ENCODE measurements at regions not wholly inside any gene's neighbourhood (a gene's known extent, or its start where the extent isn't known, plus 50 kb on each side); places are given as distances from the start of the nearest gene placed in this dataset.

DNA sequence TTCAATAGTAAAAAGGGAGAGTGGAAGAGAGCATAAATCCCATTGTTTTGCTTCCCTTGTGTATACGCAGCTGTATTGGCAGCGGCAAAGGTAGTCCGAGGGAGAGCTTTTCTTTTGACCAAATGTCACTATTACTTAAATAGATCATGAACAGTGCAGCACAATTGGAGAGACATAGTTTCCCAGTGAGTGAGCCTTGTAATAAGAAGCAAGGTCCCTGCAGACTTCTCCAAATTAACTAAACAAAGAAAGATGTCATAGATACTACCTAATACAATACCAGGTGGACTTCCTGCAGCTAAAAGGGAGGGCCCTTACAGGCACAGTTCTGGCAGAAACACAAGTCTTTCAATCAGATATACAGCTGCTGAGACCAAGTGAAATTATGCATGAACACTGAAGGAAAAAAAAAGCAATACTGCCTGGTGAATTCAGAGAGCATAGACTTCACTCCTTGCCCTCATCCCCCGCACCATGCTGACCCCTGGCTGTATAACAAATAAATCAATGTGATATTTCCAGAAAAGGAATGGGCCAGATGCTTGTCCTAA, 404.7 kb upstream of the CDH2 start:
- Mint-ChIP-seq H3K4me1 (no peaks in the 10 kb centered on the region), H3K36me3 (ENCODE audit: low read depth) (no peaks in the 10 kb centered on the region), H3K9me3 (peaks cover 26% of the 10 kb centered on the region), H3K27ac (no peak overlapping the region), H3K4me3 (no peak overlapping the region), H3K27me3 (no peaks in the 10 kb centered on the region)
- no peak for ATAC-seq (replicated peaks)

- H3K4me3 Mint-ChIP-seq = no peak overlapping the region
- no peaks in the 10 kb centered on the region for H3K27me3 Mint-ChIP-seq
- H3K36me3 Mint-ChIP-seq (ENCODE audit: low read depth) = no peaks in the 10 kb centered on the region
- H3K4me1 Mint-ChIP-seq = no peaks in the 10 kb centered on the region
- ATAC-seq (replicated peaks) = no peak
- no peak overlapping the region for H3K27ac Mint-ChIP-seq
- H3K9me3 Mint-ChIP-seq = peaks cover 34% of the 10 kb centered on the region
Measured at GRCh38 chr18:28576941-28577340, 400.0 kb upstream of the CDH2 start.

GRCh38 chr18:28575123-28575522, 398.2 kb upstream of the CDH2 start:
- H3K27ac Mint-ChIP-seq = no peak overlapping the region
- ATAC-seq (replicated peaks) = no peak
- H3K36me3 Mint-ChIP-seq (ENCODE audit: low read depth) = no peaks in the 10 kb centered on the region
- H3K27me3 Mint-ChIP-seq = no peaks in the 10 kb centered on the region
- H3K4me3 Mint-ChIP-seq = no peak overlapping the region
- H3K4me1 Mint-ChIP-seq = no peaks in the 10 kb centered on the region
- peaks cover 24% of the 10 kb centered on the region for H3K9me3 Mint-ChIP-seq

GRCh38 chr18:28574175-28574574, 397.2 kb upstream of the CDH2 start:
- no peak for ATAC-seq (replicated peaks)

GRCh38 chr18:28571929-28572328, 395.0 kb upstream of the CDH2 start:
- Mint-ChIP-seq H3K36me3 (ENCODE audit: low read depth) (no peaks in the 10 kb centered on the region), H3K9me3 (peaks cover 14% of the 10 kb centered on the region), H3K27ac (no peak overlapping the region), H3K4me1 (no peaks in the 10 kb centered on the region), H3K4me3 (no peak overlapping the region), H3K27me3 (no peaks in the 10 kb centered on the region)
- no peak for ATAC-seq (replicated peaks)

More at GRCh38 chr18:28574175-28574574, 397.2 kb upstream of the CDH2 start:
- Mint-ChIP-seq H3K27ac (no peak overlapping the region), H3K27me3 (no peaks in the 10 kb centered on the region), H3K4me1 (no peaks in the 10 kb centered on the region), H3K36me3 (ENCODE audit: low read depth) (no peaks in the 10 kb centered on the region), H3K4me3 (no peak overlapping the region), H3K9me3 (peaks cover 14% of the 10 kb centered on the region)

DNA sequence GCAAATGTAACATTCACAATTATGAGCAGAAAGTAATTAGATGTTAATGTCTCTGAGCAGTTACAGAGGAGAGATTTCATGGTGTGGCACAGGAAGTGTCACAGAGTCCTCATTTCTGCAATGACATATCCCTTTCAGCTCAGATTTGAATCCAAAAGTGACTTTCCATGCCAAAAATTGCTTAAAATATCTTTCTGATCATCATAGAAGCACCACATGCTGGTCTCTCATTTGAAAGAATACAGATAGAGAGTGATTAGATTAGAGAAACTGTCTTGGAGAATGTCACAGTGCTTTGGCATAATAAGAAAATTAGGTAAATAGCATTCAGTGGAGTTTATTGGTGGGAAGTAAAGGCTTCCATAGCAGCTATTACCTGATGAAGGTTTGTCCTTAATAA, 383.4 kb upstream of the CDH2 start:
- Mint-ChIP-seq H3K4me1 (no peaks in the 10 kb centered on the region), H3K36me3 (ENCODE audit: low read depth) (no peaks in the 10 kb centered on the region), H3K27ac (no peak overlapping the region), H3K27me3 (no peaks in the 10 kb centered on the region), H3K4me3 (no peak overlapping the region), H3K9me3 (peaks cover 12% of the 10 kb centered on the region)
- ATAC-seq (replicated peaks) = no peak

GRCh38 chr18:28559511-28559910, 382.6 kb upstream of the CDH2 start:
- H3K27me3 Mint-ChIP-seq = no peaks in the 10 kb centered on the region
- peaks cover 16% of the 10 kb centered on the region for H3K9me3 Mint-ChIP-seq
- H3K36me3 Mint-ChIP-seq (ENCODE audit: low read depth) = no peaks in the 10 kb centered on the region
- no peak overlapping the region for H3K27ac Mint-ChIP-seq
- ATAC-seq (replicated peaks) = no peak
- H3K4me3 Mint-ChIP-seq = no peak overlapping the region
- no peaks in the 10 kb centered on the region for H3K4me1 Mint-ChIP-seq

DNA sequence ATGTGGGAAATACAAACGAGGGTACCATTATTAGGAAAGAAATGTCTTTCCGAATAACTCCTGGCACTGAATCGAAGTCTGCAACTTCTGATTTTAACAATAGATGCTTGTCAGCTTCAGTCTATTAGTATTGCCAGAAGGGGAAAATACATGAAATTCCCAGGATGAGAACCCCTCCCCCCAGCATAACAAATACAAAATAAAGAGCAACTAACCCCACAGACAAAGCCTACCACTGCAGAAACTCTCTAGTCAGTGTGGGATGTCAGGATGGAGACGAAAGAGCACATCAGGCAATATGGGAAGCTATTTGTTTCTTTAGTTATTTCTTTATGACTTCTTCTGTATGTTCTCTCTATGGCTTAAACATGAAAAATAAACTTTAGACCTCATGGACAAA, 365.0 kb upstream of the CDH2 start:
- Mint-ChIP-seq H3K36me3 (ENCODE audit: low read depth) (no peaks in the 10 kb centered on the region), H3K4me1 (no peaks in the 10 kb centered on the region), H3K27ac (no peak overlapping the region), H3K9me3 (peaks cover 6% of the 10 kb centered on the region), H3K27me3 (no peaks in the 10 kb centered on the region), H3K4me3 (no peak overlapping the region)
- no peak for ATAC-seq (replicated peaks)

DNA sequence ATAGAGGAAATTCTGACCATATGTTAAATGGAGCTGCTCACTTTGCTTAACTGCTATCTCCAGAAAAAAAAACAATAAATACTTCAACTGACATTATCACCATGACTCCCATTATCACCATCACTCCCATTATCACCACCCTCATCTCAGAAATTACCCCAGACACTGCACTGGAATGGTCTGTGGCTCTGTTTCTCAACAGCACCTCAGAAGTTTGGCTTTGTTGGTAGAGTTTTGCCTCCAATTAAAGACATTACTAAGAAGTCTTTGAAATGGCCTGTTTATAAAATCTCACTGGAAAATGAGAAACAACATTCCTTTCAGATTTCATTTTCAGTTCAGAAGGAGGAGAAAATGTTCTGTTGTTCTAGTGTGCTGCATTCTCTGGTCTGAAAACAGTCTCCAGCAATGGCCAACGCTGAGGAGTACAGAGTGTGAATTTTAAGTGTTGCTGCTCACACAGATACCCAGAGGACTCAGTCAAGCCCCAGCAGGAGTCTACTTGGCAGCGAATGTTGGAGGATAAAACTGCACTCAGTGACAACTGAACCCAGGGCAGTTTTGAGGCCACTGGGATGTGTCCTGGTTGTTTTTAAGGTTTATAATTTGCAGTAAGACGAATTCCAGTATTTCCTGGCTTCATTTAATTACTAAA, 364.5 kb upstream of the CDH2 start:
- peaks cover 8% of the 10 kb centered on the region for H3K9me3 Mint-ChIP-seq
- ATAC-seq (replicated peaks) = no peak
- H3K4me1 Mint-ChIP-seq = no peaks in the 10 kb centered on the region
- no peaks in the 10 kb centered on the region for H3K27me3 Mint-ChIP-seq
- H3K36me3 Mint-ChIP-seq (ENCODE audit: low read depth) = no peaks in the 10 kb centered on the region
- H3K4me3 Mint-ChIP-seq = no peak overlapping the region
- H3K27ac Mint-ChIP-seq = no peak overlapping the region

DNA sequence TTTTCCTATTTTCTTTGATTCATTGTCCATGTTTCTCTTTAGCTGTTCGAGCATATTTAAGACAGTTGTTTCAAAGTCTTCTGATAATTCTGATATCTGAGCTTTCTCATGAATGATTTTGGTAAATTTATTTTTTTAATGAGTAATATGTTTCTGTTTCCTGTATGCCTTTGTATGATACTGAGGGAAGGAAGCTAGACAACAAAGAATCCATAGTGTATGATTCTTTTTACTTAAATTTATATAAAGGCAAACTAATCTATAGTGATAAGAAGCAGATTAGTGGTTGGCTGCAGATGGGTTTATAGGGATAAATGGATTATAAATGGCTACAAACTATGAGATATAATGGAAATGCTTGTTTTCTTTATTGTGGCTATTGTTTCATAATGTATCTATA, 352.7 kb upstream of the CDH2 start:
- no peaks in the 10 kb centered on the region for H3K27me3 Mint-ChIP-seq
- no peak for ATAC-seq (replicated peaks)
- peaks cover 13% of the 10 kb centered on the region for H3K9me3 Mint-ChIP-seq
- H3K27ac Mint-ChIP-seq = no peak overlapping the region
- H3K36me3 Mint-ChIP-seq (ENCODE audit: low read depth) = no peaks in the 10 kb centered on the region
- no peaks in the 10 kb centered on the region for H3K4me1 Mint-ChIP-seq
- no peak overlapping the region for H3K4me3 Mint-ChIP-seq

DNA sequence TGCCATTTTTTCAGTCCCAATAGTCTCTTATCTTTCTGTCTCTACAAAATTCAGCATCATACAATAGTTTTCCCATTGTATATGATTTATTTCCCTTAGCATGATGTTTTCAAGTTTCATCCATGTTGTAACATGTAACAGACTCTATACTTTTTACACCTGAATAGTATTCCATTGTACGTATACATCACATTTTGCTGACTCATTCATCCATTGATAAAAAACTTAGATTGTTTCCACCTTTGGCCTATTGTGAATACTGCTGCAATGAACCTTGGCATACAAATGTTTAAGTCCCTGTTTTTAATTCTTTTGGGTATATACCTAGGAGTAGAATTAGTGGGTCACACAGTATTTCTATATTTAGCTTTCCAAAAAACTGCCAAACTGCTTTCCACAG, 349.3 kb upstream of the CDH2 start:
- Mint-ChIP-seq H3K27me3 (no peaks in the 10 kb centered on the region), H3K27ac (no peak overlapping the region), H3K36me3 (ENCODE audit: low read depth) (no peaks in the 10 kb centered on the region), H3K9me3 (peaks cover 11% of the 10 kb centered on the region), H3K4me1 (no peaks in the 10 kb centered on the region), H3K4me3 (no peak overlapping the region)
- no peak for ATAC-seq (replicated peaks)

- no peaks in the 10 kb centered on the region for H3K4me1 Mint-ChIP-seq
- H3K36me3 Mint-ChIP-seq (ENCODE audit: low read depth) = no peaks in the 10 kb centered on the region
- H3K4me3 Mint-ChIP-seq = no peak overlapping the region
- H3K9me3 Mint-ChIP-seq = peaks cover 6% of the 10 kb centered on the region
- no peak overlapping the region for H3K27ac Mint-ChIP-seq
- H3K27me3 Mint-ChIP-seq = no peaks in the 10 kb centered on the region
- ATAC-seq (replicated peaks) = no peak
Measured at GRCh38 chr18:28523758-28524475, 347.0 kb upstream of the CDH2 start.

DNA sequence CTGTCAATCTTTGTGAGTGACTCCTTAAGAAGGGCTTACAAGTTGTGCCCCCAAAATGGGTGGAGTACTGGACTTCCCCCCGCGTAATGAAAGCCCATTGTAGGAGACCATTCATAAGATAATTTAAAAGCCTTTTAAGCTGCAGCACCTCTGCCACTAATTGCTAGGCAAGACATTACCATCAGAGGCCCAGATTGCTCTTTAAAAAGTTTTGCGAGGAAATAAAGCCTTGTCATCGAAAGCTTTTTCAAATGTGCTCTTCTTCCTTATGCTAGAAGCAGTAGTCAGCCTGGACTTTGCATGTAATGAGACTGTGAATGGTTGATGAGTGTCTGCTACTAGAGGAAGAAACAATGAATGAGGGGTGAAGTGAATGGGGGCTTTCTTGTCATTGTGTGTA, 345.3 kb upstream of the CDH2 start:
- no peak overlapping the region for H3K27ac Mint-ChIP-seq
- H3K4me1 Mint-ChIP-seq = no peaks in the 10 kb centered on the region
- H3K36me3 Mint-ChIP-seq (ENCODE audit: low read depth) = no peaks in the 10 kb centered on the region
- ATAC-seq (replicated peaks) = no peak
- H3K9me3 Mint-ChIP-seq = peaks cover 9% of the 10 kb centered on the region
- H3K27me3 Mint-ChIP-seq = no peaks in the 10 kb centered on the region
- H3K4me3 Mint-ChIP-seq = no peak overlapping the region

DNA sequence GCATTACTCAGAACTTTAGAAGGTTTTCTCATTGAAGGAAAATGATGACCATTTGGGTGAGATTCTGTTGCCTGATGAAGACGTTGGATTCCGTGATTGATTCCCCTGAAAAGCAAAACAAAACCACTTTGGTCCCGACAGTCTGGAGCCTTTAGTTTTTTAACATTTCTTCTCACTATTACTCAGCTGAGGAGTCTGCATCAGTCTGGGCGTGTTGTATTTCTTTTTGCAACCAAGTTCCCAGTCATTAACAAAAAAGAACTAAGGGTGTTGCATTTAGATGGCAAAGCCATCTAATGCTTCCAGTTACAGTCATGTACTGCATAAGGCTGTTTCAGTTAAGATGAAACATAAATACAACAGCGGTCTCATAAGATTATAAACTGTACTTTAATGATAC, 343.1 kb upstream of the CDH2 start:
- no peak for ATAC-seq (replicated peaks)
- Mint-ChIP-seq H3K27me3 (no peaks in the 10 kb centered on the region), H3K9me3 (peaks cover 9% of the 10 kb centered on the region), H3K36me3 (ENCODE audit: low read depth) (no peaks in the 10 kb centered on the region), H3K27ac (no peak overlapping the region), H3K4me1 (no peaks in the 10 kb centered on the region), H3K4me3 (no peak overlapping the region)

- Mint-ChIP-seq H3K36me3 (ENCODE audit: low read depth) (no peaks in the 10 kb centered on the region), H3K27ac (no peak overlapping the region), H3K9me3 (peaks cover 28% of the 10 kb centered on the region), H3K4me3 (no peak overlapping the region), H3K27me3 (no peaks in the 10 kb centered on the region), H3K4me1 (no peaks in the 10 kb centered on the region)
- no peak for ATAC-seq (replicated peaks)
Measured at GRCh38 chr18:28514699-28515098, 337.8 kb upstream of the CDH2 start.

Measured in activated T-helper 17 cell treated with anti-CD3 and anti-CD28 coated beads, Interleukin-2, amount 50 U/mL, for 72 hours (primary cell).